Sigmoid colon (tissue), 4 donors: ENCODE measurements at regions not wholly inside any gene's neighbourhood (a gene's known extent, or its start where the extent isn't known, plus 50 kb on each side); places are given as distances from the start of the nearest gene placed in this dataset.

Experiments
- POLR2A ChIP-seq, 2 donors: fragments of 450-650 bp; IDR thresholded peaks; one replicate each; pipeline ENCODE4 v1.6.1; 2016; ENCODE audit warnings: antibody characterized with exemption in 2 of 2, mild to moderate bottlenecking in 2 of 2, moderate library complexity in 2 of 2
- POLR2AphosphoS5 ChIP-seq, 4 donors: sonication (generic); formaldehyde crosslinking; IDR thresholded peaks; one replicate each; pipeline ENCODE4 v1.6.1; 2017; ENCODE audit warnings: antibody characterized with exemption in 4 of 4
- TF ChIP-seq, protein P1 (sequence below), 4 experiments: fragments of 450-650 bp in 3 of 4; fragments of 200-600 bp in 1 of 4; IDR thresholded peaks; one replicate each; pipeline ENCODE4 v1.5.1; 2016 to 2019; ENCODE audit warnings: antibody characterized with exemption in 4 of 4, mild to moderate bottlenecking in 3 of 4, moderate library complexity in 2 of 4

DNA sequence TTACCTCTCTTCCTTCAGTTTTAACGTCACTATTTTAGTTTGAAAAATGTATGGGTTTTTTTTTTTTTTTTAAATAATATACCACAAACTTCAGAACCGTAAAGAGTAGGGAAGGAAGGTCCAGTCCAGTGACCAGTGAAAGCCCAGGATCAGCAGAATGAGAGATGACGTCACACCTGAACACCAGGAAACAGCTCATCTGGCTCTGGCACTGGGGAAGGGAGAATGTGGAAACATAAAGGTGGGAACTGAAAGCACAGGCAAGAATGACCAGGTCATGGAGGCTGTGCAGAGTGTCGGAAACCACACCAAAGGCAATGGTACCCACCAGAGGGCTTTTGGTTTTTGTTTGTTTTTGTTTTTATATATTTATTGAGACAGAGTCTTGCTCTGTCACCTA, 141.2 kb downstream of the DHX15 start:
- TF ChIP-seq, protein P1, sequence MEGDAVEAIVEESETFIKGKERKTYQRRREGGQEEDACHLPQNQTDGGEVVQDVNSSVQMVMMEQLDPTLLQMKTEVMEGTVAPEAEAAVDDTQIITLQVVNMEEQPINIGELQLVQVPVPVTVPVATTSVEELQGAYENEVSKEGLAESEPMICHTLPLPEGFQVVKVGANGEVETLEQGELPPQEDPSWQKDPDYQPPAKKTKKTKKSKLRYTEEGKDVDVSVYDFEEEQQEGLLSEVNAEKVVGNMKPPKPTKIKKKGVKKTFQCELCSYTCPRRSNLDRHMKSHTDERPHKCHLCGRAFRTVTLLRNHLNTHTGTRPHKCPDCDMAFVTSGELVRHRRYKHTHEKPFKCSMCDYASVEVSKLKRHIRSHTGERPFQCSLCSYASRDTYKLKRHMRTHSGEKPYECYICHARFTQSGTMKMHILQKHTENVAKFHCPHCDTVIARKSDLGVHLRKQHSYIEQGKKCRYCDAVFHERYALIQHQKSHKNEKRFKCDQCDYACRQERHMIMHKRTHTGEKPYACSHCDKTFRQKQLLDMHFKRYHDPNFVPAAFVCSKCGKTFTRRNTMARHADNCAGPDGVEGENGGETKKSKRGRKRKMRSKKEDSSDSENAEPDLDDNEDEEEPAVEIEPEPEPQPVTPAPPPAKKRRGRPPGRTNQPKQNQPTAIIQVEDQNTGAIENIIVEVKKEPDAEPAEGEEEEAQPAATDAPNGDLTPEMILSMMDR (IDR thresholded peaks at IDR 0.05) = no peak
- no peak for TF ChIP-seq POLR2AphosphoS5 (IDR thresholded peaks at IDR 0.05)
- TF ChIP-seq POLR2A (IDR thresholded peaks at IDR 0.05) = no peak
